IMR-90 (cell line): ENCODE measurements at regions not wholly inside any gene's neighbourhood (a gene's known extent, or its start where the extent isn't known, plus 50 kb on each side); places are given as distances from the start of the nearest gene placed in this dataset.

Source experiments
- ATAC-seq: fragments of 200-7000 bp; cut with Tn5 transposase; 2 replicates; pipeline ENCODE4 v1.9.1; 2020; ENCODE audit warnings: low read depth, mild to moderate bottlenecking, moderate library complexity
- BruUV-seq: library from RNA; stranded (reverse); fragments of 400-500 nt; replicated peaks from 2 replicates; lab custom pipeline; 2021; lab: Mats Ljungman, UMichigan
- CTCF ChIA-PET: fragments of 300-600 bp; formaldehyde crosslinking; extraction: SDS; loops from one replicate; lab custom pipeline; 2021; ENCODE audit warnings: antibody characterized with exemption; lab: Yijun Ruan, JAX
- POLR2A ChIA-PET: fragments of 300-600 bp; sonication (Branson Sonifier 250); formaldehyde crosslinking; loops from one replicate; lab custom pipeline; 2022; ENCODE audit warnings: antibody characterized with exemption; ENCODE audit not compliant: unreplicated experiment; lab: Charles Lee
- DNase-seq: peaks from one replicate; pipeline ENCODE4 v3.0.0; 2013
- H2AFZ ChIP-seq: replicated peaks from 2 replicates; pipeline ENCODE3; 2013; ENCODE audit warnings: low read length, mild to moderate bottlenecking; ENCODE audit not compliant: poor library complexity
- H2AK5ac ChIP-seq: 2 replicates; pipeline ENCODE4 v1.6.1; 2013; ENCODE audit warnings: low read depth, low read length, inconsistent platforms
- H2AK9ac ChIP-seq: replicated peaks from 2 replicates; pipeline ENCODE3; 2013; ENCODE audit warnings: mild to moderate bottlenecking, low read depth, low read length, moderate library complexity; ENCODE audit not compliant: poor library complexity
- H2BK120ac ChIP-seq: 2 replicates; pipeline ENCODE4 v1.6.1; 2013; ENCODE audit warnings: low read depth, low read length, inconsistent platforms
- H2BK15ac ChIP-seq: 3 replicates; pipeline ENCODE4 v1.6.1; 2013; ENCODE audit warnings: low read depth, low read length, inconsistent platforms
- H2BK20ac ChIP-seq: 2 replicates; pipeline ENCODE4 v1.6.1; 2013; ENCODE audit warnings: low read depth, mild to moderate bottlenecking, inconsistent platforms, low read length, moderate library complexity
- H2BK5ac ChIP-seq: 2 replicates; pipeline ENCODE4 v1.6.1; 2013; ENCODE audit warnings: mild to moderate bottlenecking, low read depth, low read length, inconsistent platforms; ENCODE audit not compliant: poor library complexity, severe bottlenecking
- H3K14ac ChIP-seq: replicated peaks from 2 replicates; pipeline ENCODE4 v1.6.1; 2013; ENCODE audit warnings: low read depth, low read length, inconsistent platforms
- H3K18ac ChIP-seq: 2 replicates; pipeline ENCODE4 v1.6.1; 2013; ENCODE audit warnings: low read depth, low read length, control low read depth
- H3K23ac ChIP-seq: 2 replicates; pipeline ENCODE4 v1.6.1; 2013; ENCODE audit warnings: low read depth, low read length, inconsistent platforms
- H3K27ac ChIP-seq: 2 replicates; pipeline ENCODE4 v1.5.1; 2013; ENCODE audit warnings: mild to moderate bottlenecking, control low read depth, low read length; ENCODE audit not compliant: insufficient read depth
- H3K27me3 ChIP-seq: 2 replicates; pipeline ENCODE4 v1.6.1; 2013; ENCODE audit warnings: low read length; ENCODE audit not compliant: control insufficient read depth, insufficient read depth
- H3K36me3 ChIP-seq: 2 replicates; pipeline ENCODE4 v1.6.1; 2013; ENCODE audit warnings: low read length, mixed read lengths; ENCODE audit not compliant: control insufficient read depth, insufficient read depth
- H3K4ac ChIP-seq: 2 replicates; pipeline ENCODE4 v1.6.1; 2013; ENCODE audit warnings: low read depth, low read length, inconsistent platforms
- H3K4me1 ChIP-seq: 2 replicates; pipeline ENCODE4 v1.6.1; 2013; ENCODE audit warnings: low read length, mixed read lengths; ENCODE audit not compliant: control insufficient read depth, insufficient read depth
- H3K4me2 ChIP-seq: 2 replicates; pipeline ENCODE4 v1.6.1; 2013; ENCODE audit warnings: low read depth, mild to moderate bottlenecking, control low read depth, low read length, moderate library complexity
- H3K4me3 ChIP-seq: 2 replicates; pipeline ENCODE4 v1.5.1; 2013; ENCODE audit warnings: low read depth, mild to moderate bottlenecking, control low read depth, low read length, moderate library complexity; ENCODE audit not compliant: insufficient read depth
- H3K56ac ChIP-seq: 2 replicates; pipeline ENCODE4 v1.6.1; 2013; ENCODE audit warnings: low read length, inconsistent platforms; ENCODE audit not compliant: insufficient read depth; ENCODE audit errors: extremely low read depth
- H3K79me1 ChIP-seq, 2 experiments: 2 replicates each; pipeline ENCODE4 v1.6.1; 2013; ENCODE audit warnings: low read length in 2 of 2, inconsistent platforms in 1 of 2, low read depth in 1 of 2
- H3K9ac ChIP-seq: 2 replicates; pipeline ENCODE4 v1.6.1; 2013; ENCODE audit warnings: low read depth, low read length, control low read depth
- H3K9me1 ChIP-seq: 2 replicates; pipeline ENCODE4 v1.6.1; 2013; ENCODE audit warnings: low read length, inconsistent platforms; ENCODE audit not compliant: insufficient read depth
- H3K9me3 ChIP-seq: 2 replicates; pipeline ENCODE4 v1.6.1; 2013; ENCODE audit warnings: low read length; ENCODE audit not compliant: control insufficient read depth, insufficient read depth
- H4K20me1 ChIP-seq: 2 replicates; pipeline ENCODE4 v1.6.1; 2013; ENCODE audit warnings: low read length, inconsistent platforms; ENCODE audit not compliant: insufficient read depth
- H4K5ac ChIP-seq: 2 replicates; pipeline ENCODE4 v1.6.1; 2013; ENCODE audit warnings: mild to moderate bottlenecking, low read depth, low read length, control low read depth
- H4K8ac ChIP-seq, 2 experiments: 2 replicates each; pipeline ENCODE4 v1.6.1; 2013; ENCODE audit warnings: low read depth in 2 of 2, low read length in 2 of 2, control low read depth in 1 of 2, inconsistent platforms in 1 of 2
- H4K91ac ChIP-seq: 2 replicates; pipeline ENCODE4 v1.6.1; 2013; ENCODE audit warnings: low read depth, low read length, inconsistent platforms; ENCODE audit not compliant: insufficient read depth
- BHLHE40 ChIP-seq: fragments of 150-350 bp; IDR thresholded peaks from 2 replicates; pipeline ENCODE4 v1.6.1; 2016; ENCODE audit warnings: mild to moderate bottlenecking, low read depth, low read length
- CEBPB ChIP-seq: IDR thresholded peaks from 2 replicates; pipeline ENCODE4 v1.6.1; 2012; ENCODE audit warnings: low read depth, low read length, improper control_type of control experiment
- CHD1 ChIP-seq: IDR thresholded peaks from 2 replicates; pipeline ENCODE4 v1.6.1; 2012; ENCODE audit warnings: low read depth, low read length, improper control_type of control experiment
- ELK1 ChIP-seq: fragments of 150-350 bp; IDR thresholded peaks from 2 replicates; pipeline ENCODE4 v1.6.1; 2016; ENCODE audit warnings: low read depth, mild to moderate bottlenecking, low read length, moderate library complexity, borderline replicate concordance
- FOS ChIP-seq: fragments of 150-350 bp; IDR thresholded peaks from 2 replicates; pipeline ENCODE4 v1.6.1; 2016; ENCODE audit warnings: low read depth, low read length
- MAFK ChIP-seq: IDR thresholded peaks from 2 replicates; pipeline ENCODE4 v1.6.1; 2012; ENCODE audit warnings: low read depth, low read length, improper control_type of control experiment
- MAZ ChIP-seq: IDR thresholded peaks from 2 replicates; pipeline ENCODE4 v1.6.1; 2012; ENCODE audit warnings: low read depth, mild to moderate bottlenecking, low read length, improper control_type of control experiment, moderate library complexity, borderline replicate concordance
- MXI1 ChIP-seq: IDR thresholded peaks from 2 replicates; pipeline ENCODE4 v1.6.1; 2012; ENCODE audit warnings: low read depth, mild to moderate bottlenecking, low read length, moderate library complexity, borderline replicate concordance
- NFE2L2 ChIP-seq: fragments of 150-350 bp; IDR thresholded peaks from 2 replicates; pipeline ENCODE4 v1.6.1; 2016; ENCODE audit warnings: low read depth, mild to moderate bottlenecking, low read length
- POLR2A ChIP-seq: IDR thresholded peaks from 2 replicates; pipeline ENCODE4 v1.6.1; 2012; ENCODE audit warnings: mild to moderate bottlenecking, low read depth, low read length
- RAD21 ChIP-seq: IDR thresholded peaks from 2 replicates; pipeline ENCODE4 v1.6.1; 2012; ENCODE audit warnings: low read length, improper control_type of control experiment
- RCOR1 ChIP-seq: IDR thresholded peaks from 2 replicates; pipeline ENCODE4 v1.6.1; 2012; ENCODE audit warnings: mild to moderate bottlenecking, low read length, improper control_type of control experiment; ENCODE audit not compliant: insufficient replicate concordance
- RFX5 ChIP-seq: IDR thresholded peaks from 2 replicates; pipeline ENCODE4 v1.8.0; 2012; ENCODE audit warnings: low read depth, mild to moderate bottlenecking, low read length, moderate library complexity
- SMC3 ChIP-seq: fragments of 150-350 bp; IDR thresholded peaks from 2 replicates; pipeline ENCODE4 v1.6.1; 2016; ENCODE audit warnings: low read depth, mild to moderate bottlenecking, antibody characterized with exemption, low read length, moderate library complexity
- WGBS, 2 experiments: methylation state at CpG; one replicate each; pipeline versions ENCODE4 v1.1.5 to v1.1.7; 2013; ENCODE audit warnings: missing lambda C conversion rate in 2 of 2; ENCODE audit not compliant: insufficient read length in 1 of 2; ENCODE audit errors: extremely low coverage in 2 of 2; 5-methylcytosine and 5-hydroxymethylcytosine counted together
- dilution Hi-C: fragments of 300-500 bp; cut with HindIII; formaldehyde crosslinking; loops from one replicate; pipeline ENCODE4 v1.14.3; 2018; ENCODE audit warnings: low sequenced_read_pairs; ENCODE audit not compliant: unreplicated experiment
- in situ Hi-C: fragments of 300-500 bp; cut with MboI; formaldehyde crosslinking; loops from 3 replicates; pipeline ENCODE4 v1.14.3; 2019; ENCODE audit warnings: low sequenced_read_pairs, inconsistent platforms, mixed read lengths
- intact Hi-C: fragments of 100-400 bp; cut with micrococcal nuclease; formaldehyde crosslinking; loops from 2 replicates; pipeline ENCODE4 v1.10.0; 2022
- TF ChIP-seq, protein P1 (sequence below): fragments of 150-350 bp; IDR thresholded peaks from 2 replicates; pipeline ENCODE4 v1.6.1; 2017; ENCODE audit warnings: mild to moderate bottlenecking, antibody characterized with exemption, low read length, low read depth
- TF ChIP-seq, protein P2 (sequence below): conservative IDR thresholded peaks from 2 replicates; pipeline ENCODE4 v1.5.1; 2012; ENCODE audit warnings: mild to moderate bottlenecking, low read depth, low read length, improper control_type of control experiment

GRCh38 chr3:176699288-176699687 lies 498.0 kb downstream of the TBL1XR1 start:
- no peaks in the 10 kb centered on the region for H3K4me1 ChIP-seq
- BruUV-seq, result no TSS peak
- no peaks in the 10 kb centered on the region for H4K20me1 ChIP-seq
- no peak overlapping the region for H3K23ac ChIP-seq
- dilution Hi-C loops (no loop called here), in situ Hi-C loops (no loop called here), intact Hi-C loops (no loop called here)
- CTCF ChIA-PET, result no interaction called here
- H4K8ac ChIP-seq, result no peak overlapping the region
- H3K9me3 ChIP-seq, result no peaks in the 10 kb centered on the region
- H3K18ac ChIP-seq, result no peak overlapping the region
- no peak overlapping the region for H3K56ac ChIP-seq
- no peaks in the 10 kb centered on the region for H3K36me3 ChIP-seq
- H2AFZ ChIP-seq, result no peak overlapping the region
- no peak overlapping the region for H3K14ac ChIP-seq
- ATAC-seq (no peak), DNase-seq (no peak)
- no peak overlapping the region for H3K4me2 ChIP-seq
- no peak overlapping the region for H3K27ac ChIP-seq
- no peak overlapping the region for H3K9ac ChIP-seq
- TF ChIP-seq, protein P1, sequence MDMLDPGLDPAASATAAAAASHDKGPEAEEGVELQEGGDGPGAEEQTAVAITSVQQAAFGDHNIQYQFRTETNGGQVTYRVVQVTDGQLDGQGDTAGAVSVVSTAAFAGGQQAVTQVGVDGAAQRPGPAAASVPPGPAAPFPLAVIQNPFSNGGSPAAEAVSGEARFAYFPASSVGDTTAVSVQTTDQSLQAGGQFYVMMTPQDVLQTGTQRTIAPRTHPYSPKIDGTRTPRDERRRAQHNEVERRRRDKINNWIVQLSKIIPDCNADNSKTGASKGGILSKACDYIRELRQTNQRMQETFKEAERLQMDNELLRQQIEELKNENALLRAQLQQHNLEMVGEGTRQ, result no peak
- TF ChIP-seq RAD21 (no peak), POLR2A (no peak), MXI1 (no peak), BHLHE40 (no peak), CHD1 (no peak), ELK1 (no peak), MAFK (no peak), RFX5 (no peak), SMC3 (no peak), NFE2L2 (no peak), FOS (no peak), CEBPB (no peak), MAZ (no peak), RCOR1 (no peak)
- TF ChIP-seq, protein P2, sequence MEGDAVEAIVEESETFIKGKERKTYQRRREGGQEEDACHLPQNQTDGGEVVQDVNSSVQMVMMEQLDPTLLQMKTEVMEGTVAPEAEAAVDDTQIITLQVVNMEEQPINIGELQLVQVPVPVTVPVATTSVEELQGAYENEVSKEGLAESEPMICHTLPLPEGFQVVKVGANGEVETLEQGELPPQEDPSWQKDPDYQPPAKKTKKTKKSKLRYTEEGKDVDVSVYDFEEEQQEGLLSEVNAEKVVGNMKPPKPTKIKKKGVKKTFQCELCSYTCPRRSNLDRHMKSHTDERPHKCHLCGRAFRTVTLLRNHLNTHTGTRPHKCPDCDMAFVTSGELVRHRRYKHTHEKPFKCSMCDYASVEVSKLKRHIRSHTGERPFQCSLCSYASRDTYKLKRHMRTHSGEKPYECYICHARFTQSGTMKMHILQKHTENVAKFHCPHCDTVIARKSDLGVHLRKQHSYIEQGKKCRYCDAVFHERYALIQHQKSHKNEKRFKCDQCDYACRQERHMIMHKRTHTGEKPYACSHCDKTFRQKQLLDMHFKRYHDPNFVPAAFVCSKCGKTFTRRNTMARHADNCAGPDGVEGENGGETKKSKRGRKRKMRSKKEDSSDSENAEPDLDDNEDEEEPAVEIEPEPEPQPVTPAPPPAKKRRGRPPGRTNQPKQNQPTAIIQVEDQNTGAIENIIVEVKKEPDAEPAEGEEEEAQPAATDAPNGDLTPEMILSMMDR, result no peak
- no peaks in the 10 kb centered on the region for H3K9me1 ChIP-seq
- no peak overlapping the region for H4K91ac ChIP-seq
- H2AK9ac ChIP-seq, result no peak overlapping the region
- H3K4me3 ChIP-seq, result no peak overlapping the region
- H4K5ac ChIP-seq, result no peak overlapping the region
- POLR2A ChIA-PET, result no interaction called here
- no peaks in the 10 kb centered on the region for H3K79me1 ChIP-seq
- no peak overlapping the region for H2BK20ac ChIP-seq
- WGBS, 2 experiments, result no CpG with 5 or more reads among the region's 4 CpGs
- H3K27me3 ChIP-seq, result no peaks in the 10 kb centered on the region
- H2BK120ac ChIP-seq, result no peak overlapping the region
- no peak overlapping the region for H2BK15ac ChIP-seq
- H2AK5ac ChIP-seq, result no peak overlapping the region
- H3K4ac ChIP-seq, result no peak overlapping the region
- no peak overlapping the region for H2BK5ac ChIP-seq
